DOHH2 (cell line): ENCODE measurements at regions not wholly inside any gene's neighbourhood (a gene's known extent, or its start where the extent isn't known, plus 50 kb on each side); places are given as distances from the start of the nearest gene placed in this dataset.

ENCODE experiments used
- H3F3A ChIP-seq: fragments of 200-600 bp; sonication (generic), shearing (Covaris generic); 2 replicates; pipeline ENCODE4 v1.6.0; 2016; ENCODE audit warnings: antibody characterized with exemption, mild to moderate bottlenecking; ENCODE audit not compliant: control insufficient read depth, insufficient read depth
- H3K27ac ChIP-seq: fragments of 200-600 bp; sonication (generic); 2 replicates; pipeline ENCODE4 v1.5.1; 2014; ENCODE audit warnings: low read depth, mild to moderate bottlenecking, low read length, moderate library complexity
- H3K27me3 ChIP-seq: fragments of 200-600 bp; sonication (generic); 2 replicates; pipeline ENCODE4 v1.6.1; 2014; ENCODE audit warnings: mild to moderate bottlenecking, low read length, mixed read lengths; ENCODE audit not compliant: control insufficient read depth
- H3K36me3 ChIP-seq: fragments of 200-600 bp; sonication (generic); 2 replicates; pipeline ENCODE4 v1.6.1; 2014; ENCODE audit warnings: mild to moderate bottlenecking, low read length, moderate library complexity, mixed read lengths; ENCODE audit not compliant: control insufficient read depth
- H3K4me1 ChIP-seq: fragments of 200-600 bp; sonication (generic); 2 replicates; pipeline ENCODE4 v1.6.1; 2014; ENCODE audit warnings: mild to moderate bottlenecking, low read length, mixed read lengths; ENCODE audit not compliant: control insufficient read depth
- H3K4me2 ChIP-seq: fragments of 200-600 bp; sonication (generic); 2 replicates; pipeline ENCODE4 v1.6.0; 2014; ENCODE audit warnings: mild to moderate bottlenecking, low read length, moderate library complexity
- H3K4me3 ChIP-seq: fragments of 200-600 bp; sonication (generic); 2 replicates; pipeline ENCODE4 v1.5.1; 2014; ENCODE audit warnings: mild to moderate bottlenecking, low read length, mixed read lengths
- H3K79me2 ChIP-seq: fragments of 200-600 bp; sonication (generic); 2 replicates; pipeline ENCODE4 v1.6.1; 2014; ENCODE audit warnings: mild to moderate bottlenecking, low read length, mixed read lengths; ENCODE audit not compliant: control insufficient read depth
- H3K9me2 ChIP-seq: fragments of 200-600 bp; sonication (generic); replicated peaks from 2 replicates; pipeline ENCODE4 v1.6.1; 2014; ENCODE audit warnings: mild to moderate bottlenecking, low read length, mixed read lengths; ENCODE audit not compliant: control insufficient read depth
- H3K9me3 ChIP-seq: fragments of 200-600 bp; sonication (generic); 2 replicates; pipeline ENCODE4 v1.6.1; 2014; ENCODE audit warnings: antibody characterized with exemption, low read length, mixed read lengths; ENCODE audit not compliant: control insufficient read depth, insufficient read depth
- H4K20me1 ChIP-seq: fragments of 200-600 bp; sonication (generic); 2 replicates; pipeline ENCODE4 v1.6.0; 2014; ENCODE audit warnings: low read depth, mild to moderate bottlenecking, antibody characterized with exemption, low read length, moderate library complexity; ENCODE audit not compliant: control insufficient read depth, insufficient read depth
- CTCF ChIP-seq: fragments of 200-600 bp; sonication (generic); IDR thresholded peaks from one replicate; pipeline ENCODE4 v1.5.1; 2014; ENCODE audit warnings: antibody characterized with exemption, mild to moderate bottlenecking, low read depth, low read length; ENCODE audit not compliant: poor library complexity, severe bottlenecking
- EZH2phosphoT487 ChIP-seq: fragments of 200-600 bp; sonication (generic); IDR thresholded peaks from 2 replicates; pipeline ENCODE4 v1.6.1; 2017; ENCODE audit warnings: borderline replicate concordance, mild to moderate bottlenecking, antibody characterized with exemption, low read length, moderate library complexity, mixed read lengths

GRCh38 chrX:22340022-22340616, 67.4 kb downstream of the CBLL2 start:
- H3K9me2 ChIP-seq, result no peaks in the 10 kb centered on the region
- no peak overlapping the region for H3K4me2 ChIP-seq
- no peaks in the 10 kb centered on the region for H3K79me2 ChIP-seq
- H4K20me1 ChIP-seq, result no peaks in the 10 kb centered on the region
- no peaks in the 10 kb centered on the region for H3K4me1 ChIP-seq
- TF ChIP-seq EZH2phosphoT487 (no peak), CTCF (no peak)
- no peaks in the 10 kb centered on the region for H3K9me3 ChIP-seq
- no peaks in the 10 kb centered on the region for H3F3A ChIP-seq
- no peak overlapping the region for H3K27ac ChIP-seq
- no peak overlapping the region for H3K4me3 ChIP-seq
- no peaks in the 10 kb centered on the region for H3K27me3 ChIP-seq
- no peaks in the 10 kb centered on the region for H3K36me3 ChIP-seq

GRCh38 chrX:22343192-22343591, 70.5 kb downstream of the CBLL2 start:
- H3K4me1 ChIP-seq, result no peaks in the 10 kb centered on the region
- TF ChIP-seq CTCF (no peak), EZH2phosphoT487 (no peak)
- H3K27me3 ChIP-seq, result no peaks in the 10 kb centered on the region
- H3K9me3 ChIP-seq, result no peaks in the 10 kb centered on the region
- H3K4me3 ChIP-seq, result no peak overlapping the region
- H3K27ac ChIP-seq, result no peak overlapping the region
- H3K79me2 ChIP-seq, result no peaks in the 10 kb centered on the region
- no peaks in the 10 kb centered on the region for H3K36me3 ChIP-seq
- H3F3A ChIP-seq, result no peaks in the 10 kb centered on the region
- no peak overlapping the region for H3K4me2 ChIP-seq
- no peaks in the 10 kb centered on the region for H4K20me1 ChIP-seq
- H3K9me2 ChIP-seq, result no peaks in the 10 kb centered on the region

- H3K79me2 ChIP-seq, result no peaks in the 10 kb centered on the region
- H3K9me3 ChIP-seq, result no peaks in the 10 kb centered on the region
- no peaks in the 10 kb centered on the region for H3K9me2 ChIP-seq
- H3F3A ChIP-seq, result no peaks in the 10 kb centered on the region
- H4K20me1 ChIP-seq, result no peaks in the 10 kb centered on the region
- no peak overlapping the region for H3K27ac ChIP-seq
- TF ChIP-seq EZH2phosphoT487 (no peak), CTCF (no peak)
- no peak overlapping the region for H3K4me2 ChIP-seq
- H3K4me3 ChIP-seq, result no peak overlapping the region
- no peaks in the 10 kb centered on the region for H3K36me3 ChIP-seq
- H3K4me1 ChIP-seq, result no peaks in the 10 kb centered on the region
- no peaks in the 10 kb centered on the region for H3K27me3 ChIP-seq
Measured at GRCh38 chrX:22345884-22346283, 73.2 kb downstream of the CBLL2 start.
